ENCODE measurements at regions not wholly inside any gene's neighbourhood (a gene's known extent, or its start where the extent isn't known, plus 50 kb on each side); places are given as distances from the start of the nearest gene placed in this dataset.
"Not testable (repeated sequence)": the region's sequence is repeated elsewhere in the genome, so short reads cannot be mapped to it uniquely, and the experiment has no call there.

- no peak for ATAC-seq (ENCODE audit: poor library complexity)
- DNase-seq: no peak
- intact Hi-C loops (cut with DNase I): no loop called here
Observed at GRCh38 chr6:4491501-4492260, 284.5 kb upstream of the CDYL start.

- ATAC-seq (ENCODE audit: poor library complexity) (no peak), DNase-seq (no peak)
- intact Hi-C loops (cut with DNase I): no loop called here
Observed at GRCh38 chr6:4489538-4489937, 286.7 kb upstream of the CDYL start.

GRCh38 chr6:4488389-4488788 is 287.8 kb upstream of the CDYL start:
- ATAC-seq (ENCODE audit: poor library complexity): no peak
- intact Hi-C loops (cut with DNase I): no loop called here
- no peak for DNase-seq

- DNase-seq (no peak), ATAC-seq (ENCODE audit: poor library complexity) (no peak)
- intact Hi-C loops (cut with DNase I): no loop called here
Observed at GRCh38 chr6:4487538-4487937, 288.7 kb upstream of the CDYL start.

DNA sequence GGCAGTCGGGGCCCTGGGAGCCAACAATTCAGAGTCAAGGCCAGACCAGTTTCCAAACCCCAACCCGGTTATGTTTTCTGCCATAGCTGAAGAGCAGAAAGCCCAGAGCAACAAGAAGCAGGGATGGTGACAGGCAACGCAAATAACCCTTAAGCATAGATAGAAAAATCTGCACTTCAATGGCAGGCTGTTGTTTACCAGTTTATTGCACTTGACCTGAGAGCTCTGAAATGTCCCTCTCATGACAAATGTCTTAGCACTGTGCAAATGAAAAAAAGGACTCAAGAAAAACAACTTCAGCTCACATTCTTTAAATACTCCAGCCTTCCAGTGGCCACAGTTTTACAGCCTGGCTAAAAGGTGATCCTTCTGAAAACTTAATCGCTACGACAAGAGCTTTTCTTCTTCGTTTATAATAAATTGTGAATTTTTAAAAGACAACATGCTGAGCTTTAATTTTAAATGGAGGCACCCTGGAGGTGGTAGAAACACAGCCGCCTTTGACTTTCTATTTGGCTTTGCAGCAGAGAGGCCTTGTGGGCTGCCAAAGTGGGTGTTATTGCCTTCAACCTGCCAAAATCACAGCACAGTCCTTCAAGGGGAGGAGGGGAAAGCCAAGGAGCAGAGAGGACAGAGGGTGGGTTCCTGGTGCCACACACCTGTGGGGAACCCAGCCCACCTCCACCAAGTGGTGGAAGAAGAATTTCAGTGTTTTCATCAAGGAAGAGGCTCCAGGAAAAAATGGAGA is 289.5 kb upstream of the CDYL start:
- DNase-seq: no peak
- intact Hi-C loops (cut with DNase I): no loop called here
- ATAC-seq (ENCODE audit: poor library complexity): no peak

DNA sequence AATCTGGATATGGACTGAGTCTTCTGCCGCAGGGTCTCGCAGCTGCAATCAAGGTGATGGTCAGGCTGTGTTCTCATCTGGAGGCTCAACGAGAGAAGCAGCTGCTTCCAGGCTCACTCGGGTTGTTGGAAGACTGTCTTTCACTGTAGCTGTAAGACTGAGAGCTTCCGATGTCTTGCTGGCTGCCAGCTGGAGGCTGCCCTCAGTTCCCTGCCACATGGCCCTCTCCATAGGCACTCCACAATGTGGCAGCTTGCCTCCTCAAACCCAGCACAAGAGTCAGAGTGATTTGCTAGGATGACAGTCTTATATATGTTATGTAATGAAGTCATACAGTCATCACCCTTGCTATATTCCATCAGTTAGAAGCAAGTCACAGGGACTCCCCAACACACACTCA is 290.5 kb upstream of the CDYL start:
- ATAC-seq (ENCODE audit: poor library complexity): no peak

GRCh38 chr6:4482461-4482860 is 293.7 kb upstream of the CDYL start:
- DNase-seq (no peak), ATAC-seq (ENCODE audit: poor library complexity) (no peak)

More for the DNA sequence above, 290.5 kb upstream of the CDYL start:
- DNase-seq: no peak
- intact Hi-C loops (cut with DNase I): no loop called here

GRCh38 chr6:4480788-4481735 is 295.1 kb upstream of the CDYL start:
- intact Hi-C loops (cut with DNase I): no loop called here
- ATAC-seq (ENCODE audit: poor library complexity) (no peak), DNase-seq (no peak)

More at GRCh38 chr6:4482461-4482860, 293.7 kb upstream of the CDYL start:
- intact Hi-C loops (cut with DNase I): no loop called here

- DNase-seq (no peak), ATAC-seq (ENCODE audit: poor library complexity) (no peak)
- intact Hi-C loops (cut with DNase I): no loop called here
Observed at GRCh38 chr6:4478098-4478497, 298.1 kb upstream of the CDYL start.

DNA sequence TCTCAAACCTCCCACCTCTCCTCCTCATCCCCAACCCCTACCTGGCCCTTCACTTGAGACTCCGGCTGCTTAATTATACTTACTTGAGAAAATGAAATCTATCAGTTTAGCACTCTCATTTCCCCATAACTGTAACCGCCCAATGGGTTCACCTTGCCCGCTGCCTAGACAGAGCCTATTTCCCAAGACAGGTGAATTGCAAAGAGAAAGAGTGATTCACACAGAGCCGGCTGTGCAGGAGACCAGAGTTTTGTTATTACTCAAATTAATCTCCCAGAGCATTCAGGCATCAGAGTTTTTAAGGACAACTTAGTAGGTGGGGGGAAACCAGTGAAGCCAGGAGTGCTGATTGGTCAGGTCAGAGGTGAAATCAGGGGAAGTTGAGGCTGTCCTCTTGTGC is 301.4 kb upstream of the CDYL start:
- DNase-seq (no peak), ATAC-seq (ENCODE audit: poor library complexity) (no peak)
- intact Hi-C loops (cut with DNase I): no loop called here

- DNase-seq (no peak), ATAC-seq (ENCODE audit: poor library complexity) (peak; percentile 79)
- intact Hi-C loops (cut with DNase I): no loop called here
Observed at GRCh38 chr6:4472969-4473642, 303.1 kb upstream of the CDYL start.

- ATAC-seq (ENCODE audit: poor library complexity): no peak
- DNase-seq: no peak
- intact Hi-C loops (cut with DNase I): no loop called here
Observed at GRCh38 chr6:4472222-4472621, 304.0 kb upstream of the CDYL start.

- intact Hi-C loops (cut with DNase I); DNase-seq; ATAC-seq (ENCODE audit: poor library complexity): not testable (repeated sequence)
Observed at GRCh38 chr6:4471515-4471914, 304.7 kb upstream of the CDYL start.

DNA sequence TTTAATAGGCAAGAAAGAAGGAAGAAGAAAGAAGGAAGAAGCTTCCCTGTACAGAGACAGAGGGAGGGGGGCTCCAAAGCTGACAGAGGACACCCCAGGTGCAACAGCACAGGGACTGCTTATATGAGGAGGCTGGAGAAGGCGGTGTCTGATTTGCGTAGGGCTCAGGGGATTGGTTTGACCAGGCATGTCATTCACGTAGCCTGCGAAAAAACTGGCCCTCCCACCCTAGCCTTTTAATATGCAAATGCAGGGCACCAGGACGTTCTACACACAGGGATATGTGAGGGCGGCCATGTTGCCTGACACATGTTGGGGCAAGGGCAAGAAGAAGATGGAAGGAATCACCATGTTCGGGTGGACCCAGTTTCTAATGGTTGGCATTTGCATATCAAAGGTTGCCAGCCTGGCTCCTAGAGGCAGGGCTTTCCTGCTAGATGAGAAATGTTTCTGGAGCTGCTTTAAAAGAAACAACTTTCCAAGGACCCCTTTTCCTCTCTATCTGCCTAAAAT is 305.4 kb upstream of the CDYL start:
- intact Hi-C loops (cut with DNase I): no loop called here
- ATAC-seq (ENCODE audit: poor library complexity): no peak
- DNase-seq: no peak

GRCh38 chr6:4466769-4467480 is 309.3 kb upstream of the CDYL start:
- intact Hi-C loops (cut with DNase I): no loop called here
- DNase-seq: no peak
- ATAC-seq (ENCODE audit: poor library complexity): no peak

DNA sequence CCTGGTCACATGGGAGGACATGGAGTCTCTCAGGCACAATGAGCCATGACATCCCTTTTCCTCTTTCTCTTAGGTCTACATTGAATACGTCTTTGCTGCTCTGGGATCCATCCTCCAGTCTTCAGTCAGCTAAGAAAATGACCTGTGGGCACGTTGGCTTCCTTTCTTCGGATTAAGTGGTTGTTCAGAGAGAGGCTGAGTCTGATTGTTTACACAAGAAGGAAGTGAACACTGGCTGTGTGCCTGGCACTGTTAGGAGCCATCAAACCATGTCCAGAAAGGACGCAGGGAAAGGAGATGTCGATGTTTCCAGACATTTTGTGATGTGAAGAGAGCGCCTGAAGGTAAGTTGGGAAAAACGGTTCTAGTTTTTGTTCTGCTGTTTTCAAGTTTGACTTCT is 309.9 kb upstream of the CDYL start:
- DNase-seq: no peak
- intact Hi-C loops (cut with DNase I): no loop called here
- no peak for ATAC-seq (ENCODE audit: poor library complexity)

GRCh38 chr6:4464638-4465037 is 311.6 kb upstream of the CDYL start:
- intact Hi-C loops (cut with DNase I): no loop called here
- no peak for DNase-seq
- ATAC-seq (ENCODE audit: poor library complexity): no peak

DNA sequence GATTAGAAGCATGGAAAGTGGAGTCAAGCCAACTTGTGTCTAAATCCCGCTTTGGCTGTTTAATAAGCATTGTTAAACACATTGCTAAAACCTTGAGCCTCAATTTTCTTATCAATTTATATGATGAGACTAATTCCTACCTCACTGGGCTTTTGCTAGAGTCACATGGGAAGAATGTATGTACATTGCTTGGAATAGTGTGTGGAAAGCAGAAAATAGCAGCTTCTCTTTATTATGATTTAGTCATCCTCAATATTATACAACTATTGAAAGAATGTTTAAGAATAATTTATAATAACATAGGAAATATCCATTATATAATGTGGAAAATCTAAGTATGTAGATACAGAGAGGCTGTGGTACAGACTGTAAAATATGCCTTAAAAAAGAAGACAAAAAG is 313.0 kb upstream of the CDYL start:
- DNase-seq (no peak), ATAC-seq (ENCODE audit: poor library complexity) (no peak)
- intact Hi-C loops (cut with DNase I): no loop called here
